ENCODE measurements at regions not wholly inside any gene's neighbourhood (a gene's known extent, or its start where the extent isn't known, plus 50 kb on each side); places are given as distances from the start of the nearest gene placed in this dataset.

GRCh38 chr13:40191186-40191980 is 475.1 kb downstream of the FOXO1 start:
- DNase-seq (ENCODE audit: low read depth): no peak

GRCh38 chr13:40192452-40192851 is 474.0 kb downstream of the FOXO1 start:
- DNase-seq (ENCODE audit: low read depth): no peak

- DNase-seq (ENCODE audit: low read depth): no peak
These were observed 473.6 kb downstream of the FOXO1 start for GRCh38 chr13:40192858-40193257.

- DNase-seq (ENCODE audit: low read depth): no peak
These were observed 472.9 kb downstream of the FOXO1 start for GRCh38 chr13:40193286-40194223.

- DNase-seq (ENCODE audit: low read depth): no peak
These were observed 472.1 kb downstream of the FOXO1 start for GRCh38 chr13:40194224-40194806.

- no peak for DNase-seq (ENCODE audit: low read depth)
These were observed 469.4 kb downstream of the FOXO1 start for GRCh38 chr13:40197049-40197448.

- no peak for DNase-seq (ENCODE audit: low read depth)
These were observed 468.4 kb downstream of the FOXO1 start for GRCh38 chr13:40197936-40198595.

- DNase-seq (ENCODE audit: low read depth): no peak
These were observed 466.0 kb downstream of the FOXO1 start for GRCh38 chr13:40200273-40200978.

- no peak for DNase-seq (ENCODE audit: low read depth)
These were observed 462.2 kb downstream of the FOXO1 start for GRCh38 chr13:40204246-40204645.

GRCh38 chr13:40205771-40206240 is 460.6 kb downstream of the FOXO1 start:
- no peak for DNase-seq (ENCODE audit: low read depth)

GRCh38 chr13:40206241-40207000 is 460.0 kb downstream of the FOXO1 start:
- no peak for DNase-seq (ENCODE audit: low read depth)

GRCh38 chr13:40207001-40207478 is 459.4 kb downstream of the FOXO1 start:
- DNase-seq (ENCODE audit: low read depth): no peak

GRCh38 chr13:40208517-40208916 is 457.9 kb downstream of the FOXO1 start:
- no peak for DNase-seq (ENCODE audit: low read depth)

GRCh38 chr13:40210865-40211585 is 455.4 kb downstream of the FOXO1 start:
- no peak for DNase-seq (ENCODE audit: low read depth)

GRCh38 chr13:40211586-40211968 is 454.9 kb downstream of the FOXO1 start:
- DNase-seq (ENCODE audit: low read depth): no peak

- DNase-seq (ENCODE audit: low read depth): no peak
These were observed 452.7 kb downstream of the FOXO1 start for GRCh38 chr13:40213779-40214178.

GRCh38 chr13:40215311-40215710 is 451.1 kb downstream of the FOXO1 start:
- no peak for DNase-seq (ENCODE audit: low read depth)

- no peak for DNase-seq (ENCODE audit: low read depth)
These were observed 450.7 kb downstream of the FOXO1 start for GRCh38 chr13:40215747-40216146.

GRCh38 chr13:40217675-40218074 is 448.8 kb downstream of the FOXO1 start:
- no peak for DNase-seq (ENCODE audit: low read depth)
